ENCODE measurements at regions not wholly inside any gene's neighbourhood (a gene's known extent, or its start where the extent isn't known, plus 50 kb on each side); places are given as distances from the start of the nearest gene placed in this dataset.

GRCh38 chr3:117366574-117366973, 657.0 kb downstream of the TUSC7 start:
- TF ChIP-seq EZH2 (IDR thresholded peaks at IDR 0.05; ENCODE audit: borderline replicate concordance, low read depth, low read length, severe bottlenecking): no peak
- TF ChIP-seq, protein P1, sequence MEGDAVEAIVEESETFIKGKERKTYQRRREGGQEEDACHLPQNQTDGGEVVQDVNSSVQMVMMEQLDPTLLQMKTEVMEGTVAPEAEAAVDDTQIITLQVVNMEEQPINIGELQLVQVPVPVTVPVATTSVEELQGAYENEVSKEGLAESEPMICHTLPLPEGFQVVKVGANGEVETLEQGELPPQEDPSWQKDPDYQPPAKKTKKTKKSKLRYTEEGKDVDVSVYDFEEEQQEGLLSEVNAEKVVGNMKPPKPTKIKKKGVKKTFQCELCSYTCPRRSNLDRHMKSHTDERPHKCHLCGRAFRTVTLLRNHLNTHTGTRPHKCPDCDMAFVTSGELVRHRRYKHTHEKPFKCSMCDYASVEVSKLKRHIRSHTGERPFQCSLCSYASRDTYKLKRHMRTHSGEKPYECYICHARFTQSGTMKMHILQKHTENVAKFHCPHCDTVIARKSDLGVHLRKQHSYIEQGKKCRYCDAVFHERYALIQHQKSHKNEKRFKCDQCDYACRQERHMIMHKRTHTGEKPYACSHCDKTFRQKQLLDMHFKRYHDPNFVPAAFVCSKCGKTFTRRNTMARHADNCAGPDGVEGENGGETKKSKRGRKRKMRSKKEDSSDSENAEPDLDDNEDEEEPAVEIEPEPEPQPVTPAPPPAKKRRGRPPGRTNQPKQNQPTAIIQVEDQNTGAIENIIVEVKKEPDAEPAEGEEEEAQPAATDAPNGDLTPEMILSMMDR (IDR thresholded peaks at IDR 0.05; ENCODE audit: borderline replicate concordance, extremely low read depth, low read length, poor library complexity, severe bottlenecking): no peak
